Loucy (cell line): ENCODE measurements at regions not wholly inside any gene's neighbourhood (a gene's known extent, or its start where the extent isn't known, plus 50 kb on each side); places are given as distances from the start of the nearest gene placed in this dataset.

Source experiments
- CTCF ChIP-seq: fragments of 200-600 bp; sonication (generic); conservative IDR thresholded peaks from 2 replicates; pipeline ENCODE4 v1.5.1; 2014; ENCODE audit warnings: mild to moderate bottlenecking, antibody characterized with exemption, low read length
- EZH2phosphoT487 ChIP-seq: fragments of 200-600 bp; IDR thresholded peaks from 2 replicates; pipeline ENCODE4 v1.6.1; 2018; ENCODE audit warnings: antibody characterized with exemption, mild to moderate bottlenecking, moderate library complexity, borderline replicate concordance

- TF ChIP-seq CTCF (no peak), EZH2phosphoT487 (no peak)
Observed at GRCh38 chr5:44714871-44715561, 93.7 kb upstream of the MRPS30 start.
